ENCODE measurements at regions not wholly inside any gene's neighbourhood (a gene's known extent, or its start where the extent isn't known, plus 50 kb on each side); places are given as distances from the start of the nearest gene placed in this dataset.
A peak's percentile ranks its signal among the peaks of the same experiment; 100 is the strongest.

- Mint-ChIP-seq H3K4me3 (no peak overlapping the region), H3K27me3 (ENCODE audit: insufficient read depth, low read depth, poor library complexity) (peaks cover 6% of the 10 kb centered on the region), H3K4me1 (peaks cover 13% of the 10 kb centered on the region), H3K36me3 (ENCODE audit: low read depth) (peaks cover 7% of the 10 kb centered on the region; the same call in 2 of the 3 replicates), H3K9me3 (peaks cover 16% of the 10 kb centered on the region), H3K27ac (no peak overlapping the region)
- Histone ChIP-seq H2AFZ (peak overlapping the region; percentile 33; the same call in 1 of the 2 replicates), H3F3A (replicated peaks; ENCODE audit: low read depth) (no peaks in the 10 kb centered on the region), H3K27ac (ENCODE audit: low read depth) (no peak overlapping the region), H4K20me1 (replicated peaks; ENCODE audit: insufficient read depth) (no peaks in the 10 kb centered on the region), H3K36me3 (ENCODE audit: insufficient read depth) (no peaks in the 10 kb centered on the region), H3K4me3 (no peak overlapping the region), H3K9me2 (ENCODE audit: insufficient read depth) (no peaks in the 10 kb centered on the region), H3K79me2 (replicated peaks; ENCODE audit: insufficient read depth) (no peaks in the 10 kb centered on the region), H3K4me1 (ENCODE audit: insufficient read depth) (no peaks in the 10 kb centered on the region), H3K4me2 (no peak overlapping the region), H3K27me3 (ENCODE audit: insufficient read depth) (no peaks in the 10 kb centered on the region)
- no peak for TF ChIP-seq NANOG (IDR thresholded peaks at IDR 0.05; ENCODE audit: borderline replicate concordance)
- TF ChIP-seq ETS1 (IDR thresholded peaks at IDR 0.05), result no peak
- TF ChIP-seq STAT1 (IDR thresholded peaks at IDR 0.05; ENCODE audit: unreplicated experiment), result no peak
- no peak for TF ChIP-seq ZNF462 (CRISPR knock-in tag; IDR thresholded peaks at IDR 0.05)
- TF ChIP-seq POLR2AphosphoS5 (IDR thresholded peaks at IDR 0.05; ENCODE audit: low read depth), result no peak
- no peak for TF ChIP-seq ZNF331 (CRISPR knock-in tag; IDR thresholded peaks at IDR 0.05; ENCODE audit: low read depth)
- TF ChIP-seq REST (IDR thresholded peaks at IDR 0.05; ENCODE audit: unreplicated experiment), result no peak
- TF ChIP-seq CREB1 (CRISPR knock-in tag; IDR thresholded peaks at IDR 0.05; ENCODE audit: low read depth), result no peak
- TF ChIP-seq EZH2 (IDR thresholded peaks at IDR 0.05; ENCODE audit: low read depth, unreplicated experiment), result no peak
- no peak for TF ChIP-seq ZNF114 (CRISPR knock-in tag; IDR thresholded peaks at IDR 0.05)
- no peak for TF ChIP-seq EZH2phosphoT487 (IDR thresholded peaks at IDR 0.05; ENCODE audit: unreplicated experiment)
- TF ChIP-seq JUNB (IDR thresholded peaks at IDR 0.05; ENCODE audit: unreplicated experiment), result no peak
- TF ChIP-seq CTCF (conservative IDR thresholded peaks at IDR 0.05; ENCODE audit: low read depth in 2 of 2), result no peak
- DNase-seq (ENCODE audit: low spot score) (no peak), ATAC-seq (0 out of 3 replicates have a peak, but pooled peaks have one; percentile 23)
Observed at GRCh38 chr6:105850261-105851112, 235.6 kb upstream of the PRDM1 start.
